ENCODE measurements at regions not wholly inside any gene's neighbourhood (a gene's known extent, or its start where the extent isn't known, plus 50 kb on each side); places are given as distances from the start of the nearest gene placed in this dataset.

DNA sequence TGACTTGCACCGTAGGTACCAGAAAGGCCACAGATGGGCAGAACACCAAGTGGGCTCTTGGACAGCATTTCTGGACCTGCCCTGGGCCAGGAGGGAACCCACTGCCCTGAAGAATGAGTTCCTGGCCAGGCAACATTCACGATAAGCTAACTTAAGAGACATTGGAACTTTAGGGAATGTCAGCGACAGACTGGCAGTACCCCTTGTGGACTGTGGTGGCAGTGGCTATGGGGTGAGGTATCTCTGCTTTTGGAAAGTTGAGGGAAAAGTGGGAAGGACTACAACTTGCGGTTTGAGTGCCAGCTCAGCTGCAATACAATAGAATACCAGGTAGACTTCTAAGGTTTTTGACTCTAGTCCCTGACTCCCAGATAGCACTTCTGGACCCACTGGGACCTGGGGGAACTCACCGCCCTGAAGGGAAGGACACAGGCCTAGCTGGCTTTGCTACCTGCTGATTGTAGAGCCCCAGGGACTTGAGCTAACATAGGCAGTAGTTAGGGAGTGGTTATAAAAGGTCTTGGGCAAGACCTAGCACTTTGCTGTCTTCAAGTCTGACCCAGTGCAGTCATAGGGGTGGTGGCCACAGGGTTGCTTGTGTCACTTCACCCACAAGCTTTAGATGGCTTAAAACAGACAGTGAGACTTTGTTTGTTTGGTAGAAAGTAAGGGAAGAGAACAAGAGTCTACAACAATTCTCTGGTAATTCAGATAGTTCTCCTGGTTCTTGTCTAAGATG, 617.6 kb downstream of the COL12A1 start:
- no peaks in the 10 kb centered on the region for H3K36me3 Mint-ChIP-seq (ENCODE audit: low read depth, unreplicated experiment)
- no peak for FAIRE-seq

DNA sequence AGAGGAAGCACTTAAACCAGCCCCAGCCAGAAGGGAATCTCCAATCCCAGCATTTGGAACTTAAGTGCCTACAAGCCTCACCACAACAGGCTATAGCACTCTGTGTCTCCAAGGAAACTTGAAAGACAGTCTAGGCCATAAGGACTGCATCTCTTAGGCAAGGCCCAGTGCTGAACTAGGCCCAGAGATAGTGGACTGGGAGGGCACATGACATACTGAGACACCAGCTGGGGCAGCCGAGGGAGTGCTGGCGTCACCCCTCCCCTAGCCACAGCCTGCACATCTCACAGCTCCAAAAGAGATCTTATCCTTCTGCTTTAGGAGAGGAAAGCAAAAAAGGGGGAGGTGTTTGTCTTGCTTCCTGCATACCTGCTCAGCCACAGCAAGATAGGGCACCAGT, 618.5 kb downstream of the COL12A1 start:
- no peaks in the 10 kb centered on the region for H3K36me3 ChIP-seq (ENCODE audit: insufficient read depth, low read length)
- Mint-ChIP-seq H3K4me3 (ENCODE audit: unreplicated experiment) (no peak overlapping the region), H3K27ac (ENCODE audit: unreplicated experiment) (no peak overlapping the region), H3K4me1 (ENCODE audit: low read depth, unreplicated experiment) (peaks cover 8% of the 10 kb centered on the region), H3K27me3 (ENCODE audit: low read depth, unreplicated experiment) (no peaks in the 10 kb centered on the region), H3K36me3 (ENCODE audit: low read depth, unreplicated experiment) (no peaks in the 10 kb centered on the region), H3K9me3 (ENCODE audit: unreplicated experiment) (peaks cover 3% of the 10 kb centered on the region)
- H3K79me2 ChIP-seq (ENCODE audit: insufficient read depth, low read length): no peaks in the 10 kb centered on the region
- no peak overlapping the region for H2AFZ ChIP-seq (ENCODE audit: low read depth, low read length)
- no peaks in the 10 kb centered on the region for H4K20me1 ChIP-seq (ENCODE audit: insufficient read depth, low read length)
- no peaks in the 10 kb centered on the region for H3K9me3 ChIP-seq (ENCODE audit: insufficient read depth, low read depth, low read length)
- FAIRE-seq (no peak), DNase-seq (ENCODE audit: low read depth) (no peak)
- H3K9ac ChIP-seq (ENCODE audit: low read length): no peak overlapping the region
- TF ChIP-seq EZH2 (IDR thresholded peaks at IDR 0.05; ENCODE audit: insufficient read depth, low read length): no peak
- TF ChIP-seq, protein P1, sequence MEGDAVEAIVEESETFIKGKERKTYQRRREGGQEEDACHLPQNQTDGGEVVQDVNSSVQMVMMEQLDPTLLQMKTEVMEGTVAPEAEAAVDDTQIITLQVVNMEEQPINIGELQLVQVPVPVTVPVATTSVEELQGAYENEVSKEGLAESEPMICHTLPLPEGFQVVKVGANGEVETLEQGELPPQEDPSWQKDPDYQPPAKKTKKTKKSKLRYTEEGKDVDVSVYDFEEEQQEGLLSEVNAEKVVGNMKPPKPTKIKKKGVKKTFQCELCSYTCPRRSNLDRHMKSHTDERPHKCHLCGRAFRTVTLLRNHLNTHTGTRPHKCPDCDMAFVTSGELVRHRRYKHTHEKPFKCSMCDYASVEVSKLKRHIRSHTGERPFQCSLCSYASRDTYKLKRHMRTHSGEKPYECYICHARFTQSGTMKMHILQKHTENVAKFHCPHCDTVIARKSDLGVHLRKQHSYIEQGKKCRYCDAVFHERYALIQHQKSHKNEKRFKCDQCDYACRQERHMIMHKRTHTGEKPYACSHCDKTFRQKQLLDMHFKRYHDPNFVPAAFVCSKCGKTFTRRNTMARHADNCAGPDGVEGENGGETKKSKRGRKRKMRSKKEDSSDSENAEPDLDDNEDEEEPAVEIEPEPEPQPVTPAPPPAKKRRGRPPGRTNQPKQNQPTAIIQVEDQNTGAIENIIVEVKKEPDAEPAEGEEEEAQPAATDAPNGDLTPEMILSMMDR (IDR thresholded peaks at IDR 0.05; ENCODE audit: insufficient read depth, low read depth, low read length): no peak
- no peak overlapping the region for H3K4me2 ChIP-seq (ENCODE audit: low read length)
- no peak overlapping the region for H3K27ac ChIP-seq (ENCODE audit: low read depth, low read length)
- no peaks in the 10 kb centered on the region for H3K27me3 ChIP-seq (ENCODE audit: insufficient read depth, low read length)
- no peaks in the 10 kb centered on the region for H3K4me1 ChIP-seq (ENCODE audit: insufficient read depth, low read length)
- H3K4me3 ChIP-seq (ENCODE audit: insufficient read depth, low read depth, low read length): no peak overlapping the region

More for the DNA sequence above, 617.6 kb downstream of the COL12A1 start:
- Histone ChIP-seq H4K20me1 (ENCODE audit: insufficient read depth, low read length) (no peaks in the 10 kb centered on the region), H3K4me1 (ENCODE audit: insufficient read depth, low read length) (no peaks in the 10 kb centered on the region), H3K4me2 (ENCODE audit: low read length) (no peak overlapping the region), H3K27ac (ENCODE audit: low read depth, low read length) (no peak overlapping the region), H3K36me3 (ENCODE audit: insufficient read depth, low read length) (no peaks in the 10 kb centered on the region), H2AFZ (ENCODE audit: low read depth, low read length) (no peak overlapping the region), H3K4me3 (ENCODE audit: insufficient read depth, low read depth, low read length) (no peak overlapping the region), H3K79me2 (ENCODE audit: insufficient read depth, low read length) (no peaks in the 10 kb centered on the region), H3K27me3 (ENCODE audit: insufficient read depth, low read length) (no peaks in the 10 kb centered on the region), H3K9me3 (ENCODE audit: insufficient read depth, low read depth, low read length) (no peaks in the 10 kb centered on the region), H3K9ac (ENCODE audit: low read length) (no peak overlapping the region)
- Mint-ChIP-seq H3K27ac (ENCODE audit: unreplicated experiment) (no peak overlapping the region), H3K4me3 (ENCODE audit: unreplicated experiment) (no peak overlapping the region), H3K27me3 (ENCODE audit: low read depth, unreplicated experiment) (no peaks in the 10 kb centered on the region), H3K9me3 (ENCODE audit: unreplicated experiment) (peaks cover 3% of the 10 kb centered on the region), H3K4me1 (ENCODE audit: low read depth, unreplicated experiment) (peaks cover 4% of the 10 kb centered on the region)
- TF ChIP-seq EZH2 (IDR thresholded peaks at IDR 0.05; ENCODE audit: insufficient read depth, low read length): no peak
- TF ChIP-seq, protein P1 (IDR thresholded peaks at IDR 0.05; ENCODE audit: insufficient read depth, low read depth, low read length): no peak
- no peak for DNase-seq (ENCODE audit: low read depth)

DNA sequence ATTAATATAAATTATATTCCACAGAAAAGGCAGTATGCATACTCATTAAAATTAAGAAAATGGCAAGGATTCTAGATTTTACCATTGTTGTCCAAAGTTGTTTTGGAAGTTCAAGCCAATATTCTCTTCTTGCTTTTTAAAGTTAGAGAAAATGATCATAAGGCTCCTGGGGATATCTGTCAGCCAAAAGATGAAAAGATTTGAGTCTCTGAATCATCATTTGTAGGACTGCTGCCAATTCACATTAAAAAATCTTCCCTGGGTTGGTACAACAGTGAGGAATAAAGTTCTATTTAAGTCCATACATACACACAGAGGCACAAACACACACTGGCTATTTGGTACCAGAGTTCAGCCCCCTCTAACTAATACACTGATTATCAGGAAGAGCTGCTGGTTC, 620.1 kb downstream of the COL12A1 start:
- Histone ChIP-seq H3K36me3 (ENCODE audit: insufficient read depth, low read length) (no peaks in the 10 kb centered on the region), H3K27me3 (ENCODE audit: insufficient read depth, low read length) (no peaks in the 10 kb centered on the region), H3K4me2 (ENCODE audit: low read length) (no peak overlapping the region), H3K79me2 (ENCODE audit: insufficient read depth, low read length) (no peaks in the 10 kb centered on the region), H3K4me3 (ENCODE audit: insufficient read depth, low read depth, low read length) (no peak overlapping the region), H3K9me3 (ENCODE audit: insufficient read depth, low read depth, low read length) (no peaks in the 10 kb centered on the region), H3K27ac (ENCODE audit: low read depth, low read length) (no peak overlapping the region), H3K4me1 (ENCODE audit: insufficient read depth, low read length) (no peaks in the 10 kb centered on the region), H2AFZ (ENCODE audit: low read depth, low read length) (no peak overlapping the region), H3K9ac (ENCODE audit: low read length) (no peak overlapping the region), H4K20me1 (ENCODE audit: insufficient read depth, low read length) (no peaks in the 10 kb centered on the region)
- no peak for FAIRE-seq
- Mint-ChIP-seq H3K36me3 (ENCODE audit: low read depth, unreplicated experiment) (no peaks in the 10 kb centered on the region), H3K27ac (ENCODE audit: unreplicated experiment) (no peak overlapping the region), H3K4me3 (ENCODE audit: unreplicated experiment) (no peak overlapping the region), H3K27me3 (ENCODE audit: low read depth, unreplicated experiment) (no peaks in the 10 kb centered on the region), H3K9me3 (ENCODE audit: unreplicated experiment) (peaks cover 3% of the 10 kb centered on the region), H3K4me1 (ENCODE audit: low read depth, unreplicated experiment) (peaks cover 10% of the 10 kb centered on the region)
- no peak for TF ChIP-seq EZH2 (IDR thresholded peaks at IDR 0.05; ENCODE audit: insufficient read depth, low read length)
- TF ChIP-seq, protein P1 (IDR thresholded peaks at IDR 0.05; ENCODE audit: insufficient read depth, low read depth, low read length): no peak
- no peak for DNase-seq (ENCODE audit: low read depth)

Measured in astrocyte (in vitro differentiated cells and primary cell).